ENCODE measurements at regions not wholly inside any gene's neighbourhood (a gene's known extent, or its start where the extent isn't known, plus 50 kb on each side); places are given as distances from the start of the nearest gene placed in this dataset.
"Not testable (repeated sequence)": the region's sequence is repeated elsewhere in the genome, so short reads cannot be mapped to it uniquely, and the experiment has no call there.

DNA sequence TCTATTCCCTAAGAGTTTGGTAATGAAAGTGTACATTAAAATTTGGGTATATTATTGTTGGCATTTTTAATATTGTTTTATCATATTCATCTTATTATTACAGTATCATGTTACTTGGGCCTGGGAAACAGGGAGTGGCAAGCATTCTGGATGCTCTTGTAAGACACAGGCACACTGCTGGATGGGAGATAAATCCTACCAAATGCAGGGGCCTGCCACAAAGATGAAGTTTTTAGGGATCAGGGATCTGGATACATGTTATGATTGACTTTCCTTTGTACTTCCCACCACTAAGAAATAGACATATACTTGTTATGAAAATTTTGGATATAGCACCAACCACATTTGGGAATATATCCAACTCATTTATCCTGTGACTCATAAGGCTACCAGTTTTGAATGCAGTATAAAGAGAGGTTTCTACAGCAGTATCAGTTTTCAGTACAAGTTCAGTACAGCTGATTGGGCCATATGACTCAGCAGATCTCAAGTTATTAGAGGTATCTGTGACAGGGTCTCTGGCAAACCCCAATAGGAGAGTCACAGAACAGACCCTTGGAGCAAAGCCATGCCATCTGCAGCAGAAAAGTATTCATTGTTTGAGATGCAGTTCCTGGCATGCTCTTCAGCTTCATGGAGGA lies 360.1 kb downstream of the DMAC1 start:
- DNase-seq (ENCODE audit: low read depth) = peak; percentile 3
- TF ChIP-seq, protein P1, sequence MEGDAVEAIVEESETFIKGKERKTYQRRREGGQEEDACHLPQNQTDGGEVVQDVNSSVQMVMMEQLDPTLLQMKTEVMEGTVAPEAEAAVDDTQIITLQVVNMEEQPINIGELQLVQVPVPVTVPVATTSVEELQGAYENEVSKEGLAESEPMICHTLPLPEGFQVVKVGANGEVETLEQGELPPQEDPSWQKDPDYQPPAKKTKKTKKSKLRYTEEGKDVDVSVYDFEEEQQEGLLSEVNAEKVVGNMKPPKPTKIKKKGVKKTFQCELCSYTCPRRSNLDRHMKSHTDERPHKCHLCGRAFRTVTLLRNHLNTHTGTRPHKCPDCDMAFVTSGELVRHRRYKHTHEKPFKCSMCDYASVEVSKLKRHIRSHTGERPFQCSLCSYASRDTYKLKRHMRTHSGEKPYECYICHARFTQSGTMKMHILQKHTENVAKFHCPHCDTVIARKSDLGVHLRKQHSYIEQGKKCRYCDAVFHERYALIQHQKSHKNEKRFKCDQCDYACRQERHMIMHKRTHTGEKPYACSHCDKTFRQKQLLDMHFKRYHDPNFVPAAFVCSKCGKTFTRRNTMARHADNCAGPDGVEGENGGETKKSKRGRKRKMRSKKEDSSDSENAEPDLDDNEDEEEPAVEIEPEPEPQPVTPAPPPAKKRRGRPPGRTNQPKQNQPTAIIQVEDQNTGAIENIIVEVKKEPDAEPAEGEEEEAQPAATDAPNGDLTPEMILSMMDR (conservative IDR thresholded peaks at IDR 0.05; ENCODE audit: low read depth, low read length) = no peak
- no peak overlapping the region for H3K4me3 ChIP-seq (ENCODE audit: low read depth, low read length)

DNA sequence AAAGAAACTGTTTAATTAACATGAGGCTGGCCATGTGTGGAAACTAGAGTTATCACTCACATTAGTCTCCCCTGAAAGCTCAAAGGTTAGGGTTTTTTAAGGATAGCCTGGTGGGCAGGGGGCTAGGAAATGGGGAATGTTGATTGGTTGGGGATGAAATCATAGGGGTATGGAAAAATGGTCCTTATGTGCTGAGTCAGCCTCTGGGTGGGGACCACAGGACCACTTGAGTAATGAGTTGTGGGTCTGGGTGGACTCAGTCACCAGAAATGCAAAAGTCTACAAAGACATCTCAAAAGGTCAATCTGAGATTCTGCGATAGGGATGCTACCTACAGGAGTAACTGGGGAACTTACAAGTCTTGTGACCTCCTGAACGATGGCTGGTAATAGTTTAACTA lies 362.8 kb downstream of the DMAC1 start:
- no peak overlapping the region for H3K4me3 ChIP-seq (ENCODE audit: low read depth, low read length)
- no peak for DNase-seq (ENCODE audit: low read depth)
- TF ChIP-seq, protein P1 (conservative IDR thresholded peaks at IDR 0.05; ENCODE audit: low read depth, low read length) = no peak

DNA sequence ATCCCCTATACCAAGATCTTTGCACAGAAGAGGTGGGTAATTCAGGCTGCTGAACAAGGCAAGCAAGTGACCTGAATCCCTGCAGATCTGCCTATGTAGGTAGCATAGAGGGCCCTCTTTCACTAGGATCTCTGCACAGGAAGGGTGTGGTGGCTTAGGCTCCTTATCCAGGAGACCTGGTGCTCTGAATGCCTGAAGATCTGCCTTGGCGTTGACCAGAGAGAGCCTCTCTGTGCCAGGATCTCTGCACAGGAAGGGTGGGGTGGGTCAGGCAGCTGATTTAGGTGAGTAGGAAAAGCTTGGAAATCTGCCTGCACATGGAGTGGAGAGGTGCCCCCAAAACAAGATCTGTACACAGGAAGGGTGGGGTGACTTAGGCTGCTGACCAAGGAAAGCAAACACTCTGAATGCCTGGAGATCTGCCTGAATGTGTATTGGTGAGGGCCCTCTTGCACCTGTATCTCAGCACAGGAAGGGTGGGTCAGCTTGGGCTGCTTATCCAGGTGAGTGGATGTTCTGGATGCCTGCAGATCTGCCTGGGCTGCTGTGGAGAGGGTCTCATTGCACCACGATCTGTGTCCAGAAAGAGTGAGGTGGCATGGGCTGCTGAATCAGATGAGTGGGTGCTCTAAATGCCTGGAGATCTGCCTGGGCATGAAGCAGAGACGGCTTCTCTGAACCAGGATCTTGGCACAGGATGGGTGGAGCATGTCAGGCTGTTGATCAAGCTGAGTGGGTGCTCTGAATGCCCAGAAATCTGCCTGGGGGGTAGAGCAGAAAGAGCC lies 365.9 kb downstream of the DMAC1 start:
- H3K4me3 ChIP-seq (ENCODE audit: low read depth, low read length) = no peak overlapping the region
- no peak for DNase-seq (ENCODE audit: low read depth)
- TF ChIP-seq, protein P1 (conservative IDR thresholded peaks at IDR 0.05; ENCODE audit: low read depth, low read length) = no peak

DNA sequence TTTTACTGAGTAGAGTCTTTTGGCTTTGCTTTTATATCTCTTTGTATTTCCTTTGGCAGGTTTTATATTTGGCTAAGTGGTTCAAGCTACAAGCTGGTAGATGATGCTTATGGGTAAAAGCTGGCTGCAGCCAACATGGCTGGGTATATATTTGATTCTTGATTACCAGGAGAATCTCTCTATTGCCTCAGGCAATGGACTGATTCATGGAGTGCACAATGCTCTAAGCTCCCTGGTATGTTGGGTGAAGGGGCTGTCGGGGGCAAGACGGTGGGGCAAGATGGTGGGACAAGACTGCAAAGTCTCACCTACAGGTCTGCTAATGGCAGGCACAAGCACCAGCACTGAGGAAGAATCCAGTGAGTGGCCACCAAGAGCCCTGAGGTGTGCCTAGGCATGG lies 366.6 kb downstream of the DMAC1 start:
- H3K4me3 ChIP-seq (ENCODE audit: low read depth, low read length) = no peak overlapping the region
- TF ChIP-seq, protein P1 (conservative IDR thresholded peaks at IDR 0.05; ENCODE audit: low read depth, low read length) = no peak
- no peak for DNase-seq (ENCODE audit: low read depth)

DNA sequence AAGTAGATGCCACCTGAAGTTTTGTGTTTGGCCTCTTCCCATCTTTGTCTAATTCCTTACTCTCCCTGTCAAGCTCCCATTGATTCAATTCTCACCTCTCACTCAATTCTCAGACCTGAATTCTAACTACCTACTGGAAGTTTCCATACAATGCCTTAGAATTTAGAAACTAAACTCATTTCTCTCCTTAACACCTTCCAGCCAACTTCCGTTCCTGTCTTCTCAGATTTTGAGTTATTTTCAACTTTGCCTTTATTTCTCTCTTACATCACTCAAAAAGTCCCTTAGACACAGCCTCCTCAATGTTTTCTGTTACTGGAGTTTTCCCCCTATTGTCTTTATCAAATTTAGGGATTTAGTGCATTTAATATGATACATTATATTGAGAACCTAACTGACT lies 382.2 kb downstream of the DMAC1 start:
- not testable (repeated sequence) for H3K4me3 ChIP-seq (ENCODE audit: low read depth, low read length); DNase-seq (ENCODE audit: low read depth)

DNA sequence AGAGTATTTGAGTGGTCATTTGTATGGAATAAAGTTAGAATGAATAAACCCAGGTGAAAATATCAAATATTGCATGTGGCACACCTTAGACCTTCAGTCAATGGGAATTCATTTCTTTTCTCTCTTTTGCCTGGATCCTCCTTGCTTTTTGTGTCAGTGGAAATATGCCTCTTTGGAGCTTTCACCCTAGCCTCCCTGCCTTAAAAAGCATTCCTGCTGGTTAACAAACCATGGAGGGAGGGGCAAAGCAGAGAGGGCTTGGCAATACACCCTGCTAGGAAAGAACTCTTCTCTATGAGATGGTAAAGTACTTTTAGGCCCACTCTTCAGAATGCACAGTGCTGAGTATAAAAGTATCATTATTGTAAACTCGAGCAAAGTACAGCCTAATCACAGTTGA lies 383.7 kb downstream of the DMAC1 start:
- no peak overlapping the region for H3K4me3 ChIP-seq (ENCODE audit: low read depth, low read length)
- no peak for DNase-seq (ENCODE audit: low read depth)
- TF ChIP-seq, protein P1 (conservative IDR thresholded peaks at IDR 0.05; ENCODE audit: low read depth, low read length) = no peak

DNA sequence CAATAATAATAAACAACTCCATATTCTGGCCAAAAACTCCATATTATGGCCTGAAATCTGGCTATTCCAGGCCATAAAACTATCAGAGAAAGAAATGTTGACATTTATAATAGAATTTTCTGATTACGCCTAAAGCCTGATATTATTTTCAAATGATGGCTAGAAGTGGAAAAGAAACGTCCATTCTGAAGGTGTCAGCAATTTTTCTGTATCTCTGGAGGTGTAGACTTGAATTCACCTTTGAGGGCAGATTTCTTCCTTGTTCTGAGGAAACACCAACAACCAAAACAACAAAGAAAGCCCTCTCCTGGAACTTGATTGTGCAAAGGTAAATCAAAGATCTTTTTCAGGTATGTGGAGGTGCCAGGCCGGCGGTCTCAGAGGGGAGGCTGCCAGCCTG lies 390.7 kb downstream of the DMAC1 start:
- no peak for DNase-seq (ENCODE audit: low read depth)
- no peak overlapping the region for H3K4me3 ChIP-seq (ENCODE audit: low read depth, low read length)
- TF ChIP-seq, protein P1 (conservative IDR thresholded peaks at IDR 0.05; ENCODE audit: low read depth, low read length) = no peak

Measured in choroid plexus epithelial cell (primary cell).